IMR-90 (cell line): ENCODE measurements at regions not wholly inside any gene's neighbourhood (a gene's known extent, or its start where the extent isn't known, plus 50 kb on each side); places are given as distances from the start of the nearest gene placed in this dataset.

ENCODE experiments used
- ATAC-seq: fragments of 200-7000 bp; cut with Tn5 transposase; 2 replicates; pipeline ENCODE4 v1.9.1; 2020; ENCODE audit warnings: low read depth, mild to moderate bottlenecking, moderate library complexity
- BruUV-seq: library from RNA; stranded (reverse); fragments of 400-500 nt; replicated peaks from 2 replicates; lab custom pipeline; 2021; lab: Mats Ljungman, UMichigan
- CTCF ChIA-PET: fragments of 300-600 bp; formaldehyde crosslinking; extraction: SDS; loops from one replicate; lab custom pipeline; 2021; ENCODE audit warnings: antibody characterized with exemption; lab: Yijun Ruan, JAX
- POLR2A ChIA-PET: fragments of 300-600 bp; sonication (Branson Sonifier 250); formaldehyde crosslinking; loops from one replicate; lab custom pipeline; 2022; ENCODE audit warnings: antibody characterized with exemption; ENCODE audit not compliant: unreplicated experiment; lab: Charles Lee
- DNase-seq: peaks from one replicate; pipeline ENCODE4 v3.0.0; 2013
- H2AFZ ChIP-seq: replicated peaks from 2 replicates; pipeline ENCODE3; 2013; ENCODE audit warnings: low read length, mild to moderate bottlenecking; ENCODE audit not compliant: poor library complexity
- H2AK5ac ChIP-seq: 2 replicates; pipeline ENCODE4 v1.6.1; 2013; ENCODE audit warnings: low read depth, low read length, inconsistent platforms
- H2AK9ac ChIP-seq: replicated peaks from 2 replicates; pipeline ENCODE3; 2013; ENCODE audit warnings: mild to moderate bottlenecking, low read depth, low read length, moderate library complexity; ENCODE audit not compliant: poor library complexity
- H2BK120ac ChIP-seq: 2 replicates; pipeline ENCODE4 v1.6.1; 2013; ENCODE audit warnings: low read depth, low read length, inconsistent platforms
- H2BK15ac ChIP-seq: 3 replicates; pipeline ENCODE4 v1.6.1; 2013; ENCODE audit warnings: low read depth, low read length, inconsistent platforms
- H2BK20ac ChIP-seq: 2 replicates; pipeline ENCODE4 v1.6.1; 2013; ENCODE audit warnings: low read depth, mild to moderate bottlenecking, inconsistent platforms, low read length, moderate library complexity
- H2BK5ac ChIP-seq: 2 replicates; pipeline ENCODE4 v1.6.1; 2013; ENCODE audit warnings: mild to moderate bottlenecking, low read depth, low read length, inconsistent platforms; ENCODE audit not compliant: poor library complexity, severe bottlenecking
- H3K14ac ChIP-seq: replicated peaks from 2 replicates; pipeline ENCODE4 v1.6.1; 2013; ENCODE audit warnings: low read depth, low read length, inconsistent platforms
- H3K18ac ChIP-seq: 2 replicates; pipeline ENCODE4 v1.6.1; 2013; ENCODE audit warnings: low read depth, low read length, control low read depth
- H3K23ac ChIP-seq: 2 replicates; pipeline ENCODE4 v1.6.1; 2013; ENCODE audit warnings: low read depth, low read length, inconsistent platforms
- H3K27ac ChIP-seq: 2 replicates; pipeline ENCODE4 v1.5.1; 2013; ENCODE audit warnings: mild to moderate bottlenecking, control low read depth, low read length; ENCODE audit not compliant: insufficient read depth
- H3K27me3 ChIP-seq: 2 replicates; pipeline ENCODE4 v1.6.1; 2013; ENCODE audit warnings: low read length; ENCODE audit not compliant: control insufficient read depth, insufficient read depth
- H3K36me3 ChIP-seq: 2 replicates; pipeline ENCODE4 v1.6.1; 2013; ENCODE audit warnings: low read length, mixed read lengths; ENCODE audit not compliant: control insufficient read depth, insufficient read depth
- H3K4ac ChIP-seq: 2 replicates; pipeline ENCODE4 v1.6.1; 2013; ENCODE audit warnings: low read depth, low read length, inconsistent platforms
- H3K4me1 ChIP-seq: 2 replicates; pipeline ENCODE4 v1.6.1; 2013; ENCODE audit warnings: low read length, mixed read lengths; ENCODE audit not compliant: control insufficient read depth, insufficient read depth
- H3K4me2 ChIP-seq: 2 replicates; pipeline ENCODE4 v1.6.1; 2013; ENCODE audit warnings: low read depth, mild to moderate bottlenecking, control low read depth, low read length, moderate library complexity
- H3K4me3 ChIP-seq: 2 replicates; pipeline ENCODE4 v1.5.1; 2013; ENCODE audit warnings: low read depth, mild to moderate bottlenecking, control low read depth, low read length, moderate library complexity; ENCODE audit not compliant: insufficient read depth
- H3K56ac ChIP-seq: 2 replicates; pipeline ENCODE4 v1.6.1; 2013; ENCODE audit warnings: low read length, inconsistent platforms; ENCODE audit not compliant: insufficient read depth; ENCODE audit errors: extremely low read depth
- H3K79me1 ChIP-seq, 2 experiments: 2 replicates each; pipeline ENCODE4 v1.6.1; 2013; ENCODE audit warnings: low read length in 2 of 2, inconsistent platforms in 1 of 2, low read depth in 1 of 2
- H3K9ac ChIP-seq: 2 replicates; pipeline ENCODE4 v1.6.1; 2013; ENCODE audit warnings: low read depth, low read length, control low read depth
- H3K9me1 ChIP-seq: 2 replicates; pipeline ENCODE4 v1.6.1; 2013; ENCODE audit warnings: low read length, inconsistent platforms; ENCODE audit not compliant: insufficient read depth
- H3K9me3 ChIP-seq: 2 replicates; pipeline ENCODE4 v1.6.1; 2013; ENCODE audit warnings: low read length; ENCODE audit not compliant: control insufficient read depth, insufficient read depth
- H4K20me1 ChIP-seq: 2 replicates; pipeline ENCODE4 v1.6.1; 2013; ENCODE audit warnings: low read length, inconsistent platforms; ENCODE audit not compliant: insufficient read depth
- H4K5ac ChIP-seq: 2 replicates; pipeline ENCODE4 v1.6.1; 2013; ENCODE audit warnings: mild to moderate bottlenecking, low read depth, low read length, control low read depth
- H4K8ac ChIP-seq, 2 experiments: 2 replicates each; pipeline ENCODE4 v1.6.1; 2013; ENCODE audit warnings: low read depth in 2 of 2, low read length in 2 of 2, control low read depth in 1 of 2, inconsistent platforms in 1 of 2
- H4K91ac ChIP-seq: 2 replicates; pipeline ENCODE4 v1.6.1; 2013; ENCODE audit warnings: low read depth, low read length, inconsistent platforms; ENCODE audit not compliant: insufficient read depth
- BHLHE40 ChIP-seq: fragments of 150-350 bp; IDR thresholded peaks from 2 replicates; pipeline ENCODE4 v1.6.1; 2016; ENCODE audit warnings: mild to moderate bottlenecking, low read depth, low read length
- CEBPB ChIP-seq: IDR thresholded peaks from 2 replicates; pipeline ENCODE4 v1.6.1; 2012; ENCODE audit warnings: low read depth, low read length, improper control_type of control experiment
- CHD1 ChIP-seq: IDR thresholded peaks from 2 replicates; pipeline ENCODE4 v1.6.1; 2012; ENCODE audit warnings: low read depth, low read length, improper control_type of control experiment
- CTCF ChIP-seq: conservative IDR thresholded peaks from 2 replicates; pipeline ENCODE4 v1.5.1; 2012; ENCODE audit warnings: mild to moderate bottlenecking, low read depth, low read length, improper control_type of control experiment
- ELK1 ChIP-seq: fragments of 150-350 bp; IDR thresholded peaks from 2 replicates; pipeline ENCODE4 v1.6.1; 2016; ENCODE audit warnings: low read depth, mild to moderate bottlenecking, low read length, moderate library complexity, borderline replicate concordance
- FOS ChIP-seq: fragments of 150-350 bp; IDR thresholded peaks from 2 replicates; pipeline ENCODE4 v1.6.1; 2016; ENCODE audit warnings: low read depth, low read length
- MAFK ChIP-seq: IDR thresholded peaks from 2 replicates; pipeline ENCODE4 v1.6.1; 2012; ENCODE audit warnings: low read depth, low read length, improper control_type of control experiment
- MAZ ChIP-seq: IDR thresholded peaks from 2 replicates; pipeline ENCODE4 v1.6.1; 2012; ENCODE audit warnings: low read depth, mild to moderate bottlenecking, low read length, improper control_type of control experiment, moderate library complexity, borderline replicate concordance
- MXI1 ChIP-seq: IDR thresholded peaks from 2 replicates; pipeline ENCODE4 v1.6.1; 2012; ENCODE audit warnings: low read depth, mild to moderate bottlenecking, low read length, moderate library complexity, borderline replicate concordance
- NFE2L2 ChIP-seq: fragments of 150-350 bp; IDR thresholded peaks from 2 replicates; pipeline ENCODE4 v1.6.1; 2016; ENCODE audit warnings: low read depth, mild to moderate bottlenecking, low read length
- POLR2A ChIP-seq: IDR thresholded peaks from 2 replicates; pipeline ENCODE4 v1.6.1; 2012; ENCODE audit warnings: mild to moderate bottlenecking, low read depth, low read length
- RAD21 ChIP-seq: IDR thresholded peaks from 2 replicates; pipeline ENCODE4 v1.6.1; 2012; ENCODE audit warnings: low read length, improper control_type of control experiment
- RCOR1 ChIP-seq: IDR thresholded peaks from 2 replicates; pipeline ENCODE4 v1.6.1; 2012; ENCODE audit warnings: mild to moderate bottlenecking, low read length, improper control_type of control experiment; ENCODE audit not compliant: insufficient replicate concordance
- RFX5 ChIP-seq: IDR thresholded peaks from 2 replicates; pipeline ENCODE4 v1.8.0; 2012; ENCODE audit warnings: low read depth, mild to moderate bottlenecking, low read length, moderate library complexity
- SMC3 ChIP-seq: fragments of 150-350 bp; IDR thresholded peaks from 2 replicates; pipeline ENCODE4 v1.6.1; 2016; ENCODE audit warnings: low read depth, mild to moderate bottlenecking, antibody characterized with exemption, low read length, moderate library complexity
- USF2 ChIP-seq: fragments of 150-350 bp; IDR thresholded peaks from 2 replicates; pipeline ENCODE4 v1.6.1; 2017; ENCODE audit warnings: mild to moderate bottlenecking, antibody characterized with exemption, low read length, low read depth
- WGBS, 2 experiments: methylation state at CpG; one replicate each; pipeline versions ENCODE4 v1.1.5 to v1.1.7; 2013; ENCODE audit warnings: missing lambda C conversion rate in 2 of 2; ENCODE audit not compliant: insufficient read length in 1 of 2; ENCODE audit errors: extremely low coverage in 2 of 2; 5-methylcytosine and 5-hydroxymethylcytosine counted together
- dilution Hi-C: fragments of 300-500 bp; cut with HindIII; formaldehyde crosslinking; loops from one replicate; pipeline ENCODE4 v1.14.3; 2018; ENCODE audit warnings: low sequenced_read_pairs; ENCODE audit not compliant: unreplicated experiment
- in situ Hi-C: fragments of 300-500 bp; cut with MboI; formaldehyde crosslinking; loops from 3 replicates; pipeline ENCODE4 v1.14.3; 2019; ENCODE audit warnings: low sequenced_read_pairs, inconsistent platforms, mixed read lengths
- intact Hi-C: fragments of 100-400 bp; cut with micrococcal nuclease; formaldehyde crosslinking; loops from 2 replicates; pipeline ENCODE4 v1.10.0; 2022

GRCh38 chr6:144535630-144536029 is 250.5 kb downstream of the UTRN start:
- Histone ChIP-seq H3K79me1 (no peaks in the 10 kb centered on the region), H2BK5ac (no peak overlapping the region), H3K9ac (no peak overlapping the region), H4K20me1 (no peaks in the 10 kb centered on the region), H3K14ac (no peak overlapping the region), H3K4me3 (no peak overlapping the region), H4K8ac (no peak overlapping the region), H2AFZ (no peak overlapping the region), H2AK5ac (no peak overlapping the region), H4K91ac (no peak overlapping the region), H3K18ac (no peak overlapping the region), H3K4me2 (no peak overlapping the region), H3K9me1 (peaks cover 2% of the 10 kb centered on the region), H3K36me3 (peaks cover 9% of the 10 kb centered on the region; the same call in 1 of the 2 replicates), H2BK20ac (no peak overlapping the region), H3K56ac (no peak overlapping the region), H3K27ac (no peak overlapping the region), H3K27me3 (no peaks in the 10 kb centered on the region), H3K23ac (no peak overlapping the region), H4K5ac (no peak overlapping the region), H3K4me1 (no peaks in the 10 kb centered on the region), H2AK9ac (no peak overlapping the region), H2BK15ac (no peak overlapping the region), H2BK120ac (no peak overlapping the region), H3K4ac (no peak overlapping the region), H3K9me3 (no peaks in the 10 kb centered on the region)
- dilution Hi-C loops: no loop called here
- no peak for TF ChIP-seq RAD21
- TF ChIP-seq CEBPB: no peak
- no peak for TF ChIP-seq NFE2L2
- TF ChIP-seq MAFK: no peak
- TF ChIP-seq CTCF: no peak
- no peak for TF ChIP-seq FOS
- TF ChIP-seq POLR2A: no peak
- TF ChIP-seq SMC3: no peak
- no peak for TF ChIP-seq BHLHE40
- TF ChIP-seq RCOR1: no peak
- no peak for TF ChIP-seq RFX5
- no peak for TF ChIP-seq MAZ
- no peak for TF ChIP-seq MXI1
- no peak for TF ChIP-seq CHD1
- TF ChIP-seq USF2: no peak
- no peak for TF ChIP-seq ELK1
- no TSS peak for BruUV-seq
- intact Hi-C loops: loop anchor here (1.0 kb wide), 1 partner anchor 12 kb away; no protein-coding TSS in a partner anchor
- in situ Hi-C loops: no loop called here
- ChIA-PET CTCF (no interaction called here), POLR2A (no interaction called here)
- no peak for ATAC-seq
- no peak for DNase-seq
- 100% methylated on average over 1 of the region's 2 CpGs; no CpG with 5 or more reads in 1 of the 2 experiments for WGBS, 2 experiments
